ENCODE measurements at regions not wholly inside any gene's neighbourhood (a gene's known extent, or its start where the extent isn't known, plus 50 kb on each side); places are given as distances from the start of the nearest gene placed in this dataset.

DNA sequence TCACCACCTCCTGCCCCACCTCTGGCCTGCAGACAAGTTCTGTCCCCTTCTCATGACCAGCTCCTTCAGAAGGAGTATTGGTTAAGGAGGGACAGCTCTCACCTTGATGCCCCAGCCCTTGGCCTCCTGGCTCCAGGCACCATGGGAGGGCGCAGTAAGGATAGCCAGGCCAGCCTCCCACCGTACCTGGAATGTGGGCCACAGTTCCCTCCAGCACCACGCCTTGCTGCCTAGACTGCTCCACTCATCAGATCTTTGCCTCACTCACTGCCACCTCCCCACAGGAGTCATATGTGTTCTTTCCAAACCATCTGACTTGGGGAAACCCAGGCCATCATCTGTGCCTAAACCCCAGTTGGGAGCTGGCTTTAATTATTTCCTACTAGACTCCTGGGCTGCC lies 97.0 kb downstream of the CCDC185 start:
- TF ChIP-seq CTCF (IDR thresholded peaks at IDR 0.05 in 2 of 3, conservative IDR thresholded peaks at IDR 0.05 in 1 of 3; ENCODE audit: borderline replicate concordance in 1 of 3, insufficient read depth in 1 of 3, low read depth in 2 of 3, low read length in 2 of 3) (no peak), SRF (IDR thresholded peaks at IDR 0.05; ENCODE audit: low read depth) (no peak), POLR2A (IDR thresholded peaks at IDR 0.05; ENCODE audit: borderline replicate concordance, extremely low read depth, insufficient read depth, insufficient read length) (no peak), EZH2 (IDR thresholded peaks at IDR 0.05) (no peak), YY1 (IDR thresholded peaks at IDR 0.05; ENCODE audit: extremely low read depth, insufficient replicate concordance, low read depth, low read length) (no peak), POLR2AphosphoS5 (IDR thresholded peaks at IDR 0.05; ENCODE audit: low read depth, low read length) (no peak), EZH2phosphoT487 (IDR thresholded peaks at IDR 0.05; ENCODE audit: borderline replicate concordance) (no peak), MAX (IDR thresholded peaks at IDR 0.05) (no peak), ZNF274 (IDR thresholded peaks at IDR 0.05; ENCODE audit: low read depth, low read length) (no peak), JUND (IDR thresholded peaks at IDR 0.05) (no peak), FOSL1 (IDR thresholded peaks at IDR 0.05; ENCODE audit: low read depth) (no peak), SP1 (IDR thresholded peaks at IDR 0.05; ENCODE audit: low read depth) (no peak)
- TF ChIP-seq, protein P1, sequence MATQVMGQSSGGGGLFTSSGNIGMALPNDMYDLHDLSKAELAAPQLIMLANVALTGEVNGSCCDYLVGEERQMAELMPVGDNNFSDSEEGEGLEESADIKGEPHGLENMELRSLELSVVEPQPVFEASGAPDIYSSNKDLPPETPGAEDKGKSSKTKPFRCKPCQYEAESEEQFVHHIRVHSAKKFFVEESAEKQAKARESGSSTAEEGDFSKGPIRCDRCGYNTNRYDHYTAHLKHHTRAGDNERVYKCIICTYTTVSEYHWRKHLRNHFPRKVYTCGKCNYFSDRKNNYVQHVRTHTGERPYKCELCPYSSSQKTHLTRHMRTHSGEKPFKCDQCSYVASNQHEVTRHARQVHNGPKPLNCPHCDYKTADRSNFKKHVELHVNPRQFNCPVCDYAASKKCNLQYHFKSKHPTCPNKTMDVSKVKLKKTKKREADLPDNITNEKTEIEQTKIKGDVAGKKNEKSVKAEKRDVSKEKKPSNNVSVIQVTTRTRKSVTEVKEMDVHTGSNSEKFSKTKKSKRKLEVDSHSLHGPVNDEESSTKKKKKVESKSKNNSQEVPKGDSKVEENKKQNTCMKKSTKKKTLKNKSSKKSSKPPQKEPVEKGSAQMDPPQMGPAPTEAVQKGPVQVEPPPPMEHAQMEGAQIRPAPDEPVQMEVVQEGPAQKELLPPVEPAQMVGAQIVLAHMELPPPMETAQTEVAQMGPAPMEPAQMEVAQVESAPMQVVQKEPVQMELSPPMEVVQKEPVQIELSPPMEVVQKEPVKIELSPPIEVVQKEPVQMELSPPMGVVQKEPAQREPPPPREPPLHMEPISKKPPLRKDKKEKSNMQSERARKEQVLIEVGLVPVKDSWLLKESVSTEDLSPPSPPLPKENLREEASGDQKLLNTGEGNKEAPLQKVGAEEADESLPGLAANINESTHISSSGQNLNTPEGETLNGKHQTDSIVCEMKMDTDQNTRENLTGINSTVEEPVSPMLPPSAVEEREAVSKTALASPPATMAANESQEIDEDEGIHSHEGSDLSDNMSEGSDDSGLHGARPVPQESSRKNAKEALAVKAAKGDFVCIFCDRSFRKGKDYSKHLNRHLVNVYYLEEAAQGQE (IDR thresholded peaks at IDR 0.05; ENCODE audit: low read depth): no peak
- TF ChIP-seq, protein P2, sequence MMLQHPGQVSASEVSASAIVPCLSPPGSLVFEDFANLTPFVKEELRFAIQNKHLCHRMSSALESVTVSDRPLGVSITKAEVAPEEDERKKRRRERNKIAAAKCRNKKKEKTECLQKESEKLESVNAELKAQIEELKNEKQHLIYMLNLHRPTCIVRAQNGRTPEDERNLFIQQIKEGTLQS (IDR thresholded peaks at IDR 0.05): no peak
